ENCODE measurements at regions not wholly inside any gene's neighbourhood (a gene's known extent, or its start where the extent isn't known, plus 50 kb on each side); places are given as distances from the start of the nearest gene placed in this dataset.

DNA sequence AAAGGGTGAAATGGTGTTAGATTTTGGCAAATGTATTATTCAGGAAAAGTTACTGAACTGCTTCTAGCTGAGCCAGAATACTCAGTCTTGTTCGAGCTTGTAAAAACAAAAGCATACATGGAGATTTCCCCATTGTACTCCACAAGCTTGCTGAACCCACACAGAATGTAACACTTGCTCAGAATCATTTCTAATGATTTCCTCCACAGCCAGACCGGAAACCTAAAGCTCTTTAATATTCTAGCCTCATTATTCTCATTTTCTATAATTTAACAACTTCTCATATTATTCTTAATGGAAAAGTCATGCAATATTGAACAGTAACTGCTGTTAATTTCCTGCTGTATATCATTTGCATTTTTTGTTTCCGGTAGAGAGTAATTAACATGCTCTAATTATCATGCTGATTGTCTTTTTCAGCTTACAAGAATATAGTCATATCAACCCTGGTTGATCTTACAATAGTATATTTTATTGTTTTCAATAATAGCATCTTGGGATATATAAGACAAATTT, 1387.5 kb upstream of the EYS start:
- TF ChIP-seq, protein P1, sequence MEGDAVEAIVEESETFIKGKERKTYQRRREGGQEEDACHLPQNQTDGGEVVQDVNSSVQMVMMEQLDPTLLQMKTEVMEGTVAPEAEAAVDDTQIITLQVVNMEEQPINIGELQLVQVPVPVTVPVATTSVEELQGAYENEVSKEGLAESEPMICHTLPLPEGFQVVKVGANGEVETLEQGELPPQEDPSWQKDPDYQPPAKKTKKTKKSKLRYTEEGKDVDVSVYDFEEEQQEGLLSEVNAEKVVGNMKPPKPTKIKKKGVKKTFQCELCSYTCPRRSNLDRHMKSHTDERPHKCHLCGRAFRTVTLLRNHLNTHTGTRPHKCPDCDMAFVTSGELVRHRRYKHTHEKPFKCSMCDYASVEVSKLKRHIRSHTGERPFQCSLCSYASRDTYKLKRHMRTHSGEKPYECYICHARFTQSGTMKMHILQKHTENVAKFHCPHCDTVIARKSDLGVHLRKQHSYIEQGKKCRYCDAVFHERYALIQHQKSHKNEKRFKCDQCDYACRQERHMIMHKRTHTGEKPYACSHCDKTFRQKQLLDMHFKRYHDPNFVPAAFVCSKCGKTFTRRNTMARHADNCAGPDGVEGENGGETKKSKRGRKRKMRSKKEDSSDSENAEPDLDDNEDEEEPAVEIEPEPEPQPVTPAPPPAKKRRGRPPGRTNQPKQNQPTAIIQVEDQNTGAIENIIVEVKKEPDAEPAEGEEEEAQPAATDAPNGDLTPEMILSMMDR (conservative IDR thresholded peaks at IDR 0.05): no peak
- TF ChIP-seq EZH2 (IDR thresholded peaks at IDR 0.05; ENCODE audit: low read depth): no peak

Measured in PC-9 (cell line).